LNCaP clone FGC (cell line): ENCODE measurements at regions not wholly inside any gene's neighbourhood (a gene's known extent, or its start where the extent isn't known, plus 50 kb on each side); places are given as distances from the start of the nearest gene placed in this dataset.

Source experiments
- DNase-seq: peaks from one replicate; pipeline ENCODE4 v3.0.0-alpha.2; 2011; ENCODE audit warnings: low read depth
- H3K4me3 ChIP-seq: 2 replicates; pipeline ENCODE4 v1.5.1; 2011; ENCODE audit warnings: mild to moderate bottlenecking, low read depth, low read length, control low read depth
- CTCF ChIP-seq: IDR thresholded peaks from 2 replicates; pipeline ENCODE4 v1.5.1; 2012; ENCODE audit warnings: mild to moderate bottlenecking; ENCODE audit not compliant: control insufficient read depth, insufficient read depth; ENCODE audit errors: extremely low read depth

- TF ChIP-seq CTCF = no peak
- H3K4me3 ChIP-seq = no peak overlapping the region
- DNase-seq = no peak
Measured at GRCh38 chr6:19713984-19714383, 123.2 kb upstream of the ID4 start.

- DNase-seq = no peak
- H3K4me3 ChIP-seq = no peak overlapping the region
- TF ChIP-seq CTCF = no peak
Measured at GRCh38 chr6:19714434-19715166, 122.6 kb upstream of the ID4 start.

GRCh38 chr6:19715167-19715551, 122.0 kb upstream of the ID4 start:
- no peak overlapping the region for H3K4me3 ChIP-seq
- no peak for TF ChIP-seq CTCF
- no peak for DNase-seq

GRCh38 chr6:19719691-19720128, 117.5 kb upstream of the ID4 start:
- DNase-seq = no peak
- H3K4me3 ChIP-seq = no peak overlapping the region
- TF ChIP-seq CTCF = no peak

GRCh38 chr6:19721766-19722377, 115.3 kb upstream of the ID4 start:
- no peak for DNase-seq
- no peak for TF ChIP-seq CTCF
- no peak overlapping the region for H3K4me3 ChIP-seq

- no peak for TF ChIP-seq CTCF
- DNase-seq = no peak
- H3K4me3 ChIP-seq = no peak overlapping the region
Measured at GRCh38 chr6:19722999-19723398, 114.2 kb upstream of the ID4 start.
